Right atrium auricular region (tissue), 2 donors: ENCODE measurements at regions not wholly inside any gene's neighbourhood (a gene's known extent, or its start where the extent isn't known, plus 50 kb on each side); places are given as distances from the start of the nearest gene placed in this dataset.
"Not testable (repeated sequence)": the region's sequence is repeated elsewhere in the genome, so short reads cannot be mapped to it uniquely, and the experiment has no call there.

Experiments used
- DNase-seq: peaks from one replicate; pipeline ENCODE4 v3.0.0-alpha.2; 2019; ENCODE audit warnings: low spot score
- H3K27ac ChIP-seq, 2 donors: fragments of 200-600 bp; sonication (generic); 1 replicate in 1 of 2; 2 replicates in 1 of 2; pipeline ENCODE4 v1.5.1; 2016 to 2019
- H3K27me3 ChIP-seq, 2 donors: fragments of 200-600 bp; sonication (generic); one replicate each; pipeline versions ENCODE4 v1.5.1 to v1.6.0; 2017 to 2019
- H3K36me3 ChIP-seq: fragments of 200-600 bp; sonication (generic); one replicate; pipeline ENCODE4 v1.5.1; 2016
- H3K4me1 ChIP-seq, 2 donors: fragments of 200-600 bp; sonication (generic); one replicate each; pipeline versions ENCODE4 v1.5.1 to v1.6.0; 2017 to 2019
- H3K4me3 ChIP-seq, 2 donors: fragments of 200-600 bp; sonication (generic); 1 replicate in 1 of 2; 2 replicates in 1 of 2; pipeline ENCODE4 v1.5.1; 2017 to 2019; ENCODE audit warnings: mild to moderate bottlenecking in 1 of 2, moderate library complexity in 1 of 2
- H3K9me3 ChIP-seq, 2 donors: fragments of 200-600 bp; sonication (generic); one replicate each; pipeline ENCODE4 v1.5.1; 2019
- TF ChIP-seq, protein P1 (sequence below), 2 donors: fragments of 200-600 bp; sonication (generic); IDR thresholded peaks; one replicate each; pipeline ENCODE4 v1.5.1; 2019; ENCODE audit warnings: antibody characterized with exemption in 2 of 2

DNA sequence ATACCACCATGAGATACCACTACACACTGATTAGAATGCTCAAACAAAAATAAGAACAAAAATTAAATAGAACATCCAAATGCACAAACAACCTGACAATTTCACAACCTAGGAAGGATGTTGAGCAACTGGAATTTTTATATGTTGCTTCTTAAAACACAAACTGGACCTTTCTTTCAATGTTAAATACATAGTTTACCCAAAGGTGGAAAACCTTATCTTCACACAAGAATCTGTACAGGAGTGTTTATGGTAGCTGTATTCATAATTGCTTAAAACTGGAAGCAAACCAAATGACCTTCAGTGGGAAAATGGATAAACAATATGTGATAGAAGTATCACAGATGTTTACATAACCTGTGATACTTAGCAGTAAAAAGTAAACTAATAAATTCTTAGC, 573.8 kb downstream of the MAGEB5 start:
- H3K4me3 ChIP-seq: no peak overlapping the region
- no peaks in the 10 kb centered on the region for H3K36me3 ChIP-seq
- no peak overlapping the region for H3K27ac ChIP-seq
- H3K4me1 ChIP-seq: no peaks in the 10 kb centered on the region
- TF ChIP-seq, protein P1, sequence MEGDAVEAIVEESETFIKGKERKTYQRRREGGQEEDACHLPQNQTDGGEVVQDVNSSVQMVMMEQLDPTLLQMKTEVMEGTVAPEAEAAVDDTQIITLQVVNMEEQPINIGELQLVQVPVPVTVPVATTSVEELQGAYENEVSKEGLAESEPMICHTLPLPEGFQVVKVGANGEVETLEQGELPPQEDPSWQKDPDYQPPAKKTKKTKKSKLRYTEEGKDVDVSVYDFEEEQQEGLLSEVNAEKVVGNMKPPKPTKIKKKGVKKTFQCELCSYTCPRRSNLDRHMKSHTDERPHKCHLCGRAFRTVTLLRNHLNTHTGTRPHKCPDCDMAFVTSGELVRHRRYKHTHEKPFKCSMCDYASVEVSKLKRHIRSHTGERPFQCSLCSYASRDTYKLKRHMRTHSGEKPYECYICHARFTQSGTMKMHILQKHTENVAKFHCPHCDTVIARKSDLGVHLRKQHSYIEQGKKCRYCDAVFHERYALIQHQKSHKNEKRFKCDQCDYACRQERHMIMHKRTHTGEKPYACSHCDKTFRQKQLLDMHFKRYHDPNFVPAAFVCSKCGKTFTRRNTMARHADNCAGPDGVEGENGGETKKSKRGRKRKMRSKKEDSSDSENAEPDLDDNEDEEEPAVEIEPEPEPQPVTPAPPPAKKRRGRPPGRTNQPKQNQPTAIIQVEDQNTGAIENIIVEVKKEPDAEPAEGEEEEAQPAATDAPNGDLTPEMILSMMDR (IDR thresholded peaks at IDR 0.05): no peak
- no peaks in the 10 kb centered on the region for H3K9me3 ChIP-seq
- H3K27me3 ChIP-seq: no peaks in the 10 kb centered on the region
- DNase-seq: no peak

GRCh38 chrX:26788402-26788998, 572.5 kb downstream of the MAGEB5 start:
- DNase-seq: no peak
- H3K4me1 ChIP-seq: no peaks in the 10 kb centered on the region
- TF ChIP-seq, protein P1 (IDR thresholded peaks at IDR 0.05): no peak
- H3K9me3 ChIP-seq: no peaks in the 10 kb centered on the region
- no peak overlapping the region for H3K4me3 ChIP-seq
- no peak overlapping the region for H3K27ac ChIP-seq
- no peaks in the 10 kb centered on the region for H3K27me3 ChIP-seq
- no peaks in the 10 kb centered on the region for H3K36me3 ChIP-seq

GRCh38 chrX:26783512-26784225, 567.7 kb downstream of the MAGEB5 start:
- TF ChIP-seq, protein P1 (IDR thresholded peaks at IDR 0.05): peak in 1 of 2 donors; percentile 54
- DNase-seq: no peak

GRCh38 chrX:26778320-26778888, 562.4 kb downstream of the MAGEB5 start:
- H3K27ac ChIP-seq: no peak overlapping the region
- no peak overlapping the region for H3K4me3 ChIP-seq
- no peaks in the 10 kb centered on the region for H3K4me1 ChIP-seq
- H3K9me3 ChIP-seq: peaks cover 0 to 9% of the 10 kb centered on the region in 2 donors
- no peak for DNase-seq
- no peaks in the 10 kb centered on the region for H3K36me3 ChIP-seq
- TF ChIP-seq, protein P1 (IDR thresholded peaks at IDR 0.05): peak in 1 of 2 donors; percentile 27
- no peaks in the 10 kb centered on the region for H3K27me3 ChIP-seq

More at GRCh38 chrX:26783512-26784225, 567.7 kb downstream of the MAGEB5 start:
- H3K36me3 ChIP-seq: no peaks in the 10 kb centered on the region
- H3K4me1 ChIP-seq: no peaks in the 10 kb centered on the region
- H3K4me3 ChIP-seq: no peak overlapping the region
- H3K9me3 ChIP-seq: peaks cover 0 to 3% of the 10 kb centered on the region in 2 donors
- no peaks in the 10 kb centered on the region for H3K27me3 ChIP-seq
- no peak overlapping the region for H3K27ac ChIP-seq

DNA sequence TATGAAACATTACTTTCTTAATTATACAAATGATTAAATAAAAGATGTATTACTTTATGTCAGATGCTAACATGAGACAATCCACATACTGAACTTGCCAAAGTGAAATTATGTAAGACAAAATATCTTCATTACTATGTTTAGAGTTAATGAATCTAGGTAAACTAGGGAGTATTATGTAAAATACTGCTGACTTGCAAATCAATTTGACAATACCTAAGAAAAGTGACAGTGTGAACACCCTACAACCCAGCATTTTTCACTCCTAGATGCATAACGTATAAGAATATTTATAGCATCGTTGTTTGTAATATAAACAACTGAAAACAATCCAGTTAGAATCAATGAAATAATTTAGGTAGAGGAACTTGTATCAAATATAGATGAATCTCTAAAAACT, 546.3 kb downstream of the MAGEB5 start:
- Histone ChIP-seq H3K9me3 (no peaks in the 10 kb centered on the region), H3K4me1 (no peaks in the 10 kb centered on the region), H3K36me3 (no peaks in the 10 kb centered on the region), H3K4me3 (no peak overlapping the region), H3K27me3 (no peaks in the 10 kb centered on the region), H3K27ac (no peak overlapping the region)
- TF ChIP-seq, protein P1 (IDR thresholded peaks at IDR 0.05): no peak
- DNase-seq: no peak

GRCh38 chrX:26755760-26756159, 539.8 kb downstream of the MAGEB5 start:
- H3K27me3 ChIP-seq, H3K27ac ChIP-seq, H3K4me1 ChIP-seq, H3K4me3 ChIP-seq, H3K36me3 ChIP-seq, DNase-seq, H3K9me3 ChIP-seq: not testable (repeated sequence)
